HG03439 (cell line): ENCODE measurements at regions not wholly inside any gene's neighbourhood (a gene's known extent, or its start where the extent isn't known, plus 50 kb on each side); places are given as distances from the start of the nearest gene placed in this dataset.
"Not testable (repeated sequence)": the region's sequence is repeated elsewhere in the genome, so short reads cannot be mapped to it uniquely, and the experiment has no call there.

Source experiments
- ATAC-seq: cut with Tn5 transposase; IDR thresholded peaks from one replicate; pipeline ENCODE4 v1.9.1; 2021; ENCODE audit warnings: mild to moderate bottlenecking, moderate library complexity; ENCODE audit not compliant: unreplicated experiment

GRCh38 chrX:39677978-39678791 lies 419.6 kb downstream of the BCOR start:
- ATAC-seq, result no peak

- no peak for ATAC-seq
Observed at GRCh38 chrX:39678914-39679313, 418.8 kb downstream of the BCOR start.

DNA sequence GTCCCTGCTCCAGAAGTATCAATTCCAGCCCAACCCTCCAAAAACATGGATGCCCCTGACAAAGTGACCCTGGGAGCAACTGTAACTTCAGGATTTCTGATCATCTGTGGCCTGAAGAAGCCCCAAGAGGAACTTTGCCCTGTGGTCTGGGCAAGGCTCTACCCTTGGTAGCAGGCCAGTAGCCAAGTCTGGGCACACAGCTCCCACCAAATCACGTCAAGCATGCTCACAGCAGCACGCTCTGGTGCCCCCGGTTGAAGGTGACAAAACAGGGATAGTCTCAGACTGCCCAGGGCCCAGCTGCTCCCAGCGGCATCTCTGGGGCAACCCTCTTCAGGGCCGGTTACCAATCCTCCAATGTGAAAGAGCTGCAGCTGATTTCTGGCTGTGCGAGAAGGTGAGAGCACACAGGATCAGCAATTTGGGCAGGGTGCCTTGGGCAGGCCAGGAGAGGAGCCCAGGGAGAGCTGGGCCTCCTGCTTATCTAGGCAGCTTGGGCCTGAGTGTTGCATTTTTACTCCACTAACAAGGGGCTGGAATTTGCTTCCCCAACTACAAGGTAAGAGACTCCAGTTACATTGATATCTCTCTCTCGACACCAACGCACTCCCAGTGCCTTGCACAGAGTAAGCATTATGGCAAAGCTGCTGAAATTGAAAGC lies 418.1 kb downstream of the BCOR start:
- no peak for ATAC-seq

DNA sequence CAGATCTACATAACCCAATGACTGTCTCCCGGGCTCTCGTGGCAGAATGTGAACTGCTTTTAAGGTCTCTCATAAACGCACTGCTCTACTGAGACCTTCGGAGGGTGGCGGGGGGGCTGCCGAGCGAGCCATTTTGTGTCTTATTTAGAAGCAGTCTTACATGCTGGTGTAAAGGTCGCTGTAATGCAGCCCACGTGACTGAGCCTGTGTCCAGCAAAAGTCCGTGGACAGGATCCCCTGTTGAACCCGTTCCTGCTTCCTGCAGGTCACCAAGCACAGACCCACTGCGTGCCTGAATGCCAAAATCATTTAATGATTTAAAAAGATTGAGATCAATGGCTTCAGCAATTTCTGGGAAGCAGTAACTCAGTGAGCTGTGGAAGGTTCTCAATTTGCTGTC lies 415.9 kb downstream of the BCOR start:
- ATAC-seq, result no peak

- ATAC-seq, result no peak
Observed at GRCh38 chrX:39682778-39683177, 415.0 kb downstream of the BCOR start.

GRCh38 chrX:39688219-39688575 lies 409.6 kb downstream of the BCOR start:
- ATAC-seq, result no peak

GRCh38 chrX:39688576-39689375 lies 409.0 kb downstream of the BCOR start:
- ATAC-seq, result no peak

DNA sequence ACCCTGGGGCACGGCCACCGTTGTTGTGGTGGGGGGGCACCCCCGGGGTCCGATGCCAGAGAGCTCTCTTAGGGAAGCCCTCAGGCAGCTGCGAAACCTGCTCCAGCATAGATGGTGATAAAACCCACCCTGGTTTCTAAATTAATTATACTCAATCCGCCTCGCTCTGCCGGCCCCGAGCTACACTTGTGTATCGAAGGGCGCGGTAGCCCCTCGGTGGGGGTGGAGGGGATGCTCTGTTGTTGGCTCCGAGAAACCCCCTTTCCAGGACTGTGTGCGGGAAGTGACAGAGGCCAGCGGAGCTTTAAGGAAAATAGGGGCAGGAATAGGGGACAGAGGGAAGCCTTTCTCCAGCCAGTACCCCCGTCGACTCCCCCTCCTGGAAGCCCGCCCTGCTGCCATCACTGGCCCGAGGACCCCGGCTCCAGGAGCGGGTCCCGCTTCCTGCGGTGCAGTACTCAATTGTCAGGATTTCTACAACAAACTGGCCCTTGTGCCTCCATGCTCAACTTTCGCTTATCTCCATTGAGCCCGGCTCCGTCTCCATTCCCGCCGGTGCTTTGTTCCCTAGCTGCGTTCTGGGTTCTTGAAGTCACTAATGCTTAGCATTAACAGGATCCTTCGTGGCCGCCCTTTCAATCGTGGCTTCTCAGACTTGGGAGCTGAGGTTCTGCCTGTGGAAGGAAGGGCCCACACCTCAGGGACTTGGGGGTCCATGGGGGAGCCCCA lies 408.2 kb downstream of the BCOR start:
- no peak for ATAC-seq

GRCh38 chrX:39690541-39691415 lies 407.0 kb downstream of the BCOR start:
- no peak for ATAC-seq

GRCh38 chrX:39691724-39692123 lies 406.0 kb downstream of the BCOR start:
- no peak for ATAC-seq

GRCh38 chrX:39692796-39693195 lies 405.0 kb downstream of the BCOR start:
- ATAC-seq, result no peak

DNA sequence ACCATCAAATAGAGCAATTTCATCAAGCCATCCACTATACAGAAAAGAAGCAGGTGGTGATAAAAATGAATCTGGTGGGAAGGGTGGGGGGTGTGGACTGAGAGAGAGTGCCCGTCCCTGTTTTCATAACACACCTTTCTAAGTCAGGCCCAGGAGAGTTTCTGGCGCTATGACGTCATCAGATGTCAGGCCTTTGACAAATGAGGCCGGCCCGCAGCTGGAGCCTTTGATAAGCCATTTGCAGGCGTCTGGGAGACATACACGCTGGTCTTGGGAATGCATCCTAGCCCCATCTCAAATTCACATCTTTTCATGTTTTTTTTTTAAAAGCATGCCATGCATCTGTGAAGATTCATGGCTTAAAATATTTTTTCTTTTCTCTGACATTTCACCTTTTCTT lies 404.5 kb downstream of the BCOR start:
- no peak for ATAC-seq

- ATAC-seq, result not testable (repeated sequence)
Observed at GRCh38 chrX:39702636-39703035, 395.1 kb downstream of the BCOR start.

DNA sequence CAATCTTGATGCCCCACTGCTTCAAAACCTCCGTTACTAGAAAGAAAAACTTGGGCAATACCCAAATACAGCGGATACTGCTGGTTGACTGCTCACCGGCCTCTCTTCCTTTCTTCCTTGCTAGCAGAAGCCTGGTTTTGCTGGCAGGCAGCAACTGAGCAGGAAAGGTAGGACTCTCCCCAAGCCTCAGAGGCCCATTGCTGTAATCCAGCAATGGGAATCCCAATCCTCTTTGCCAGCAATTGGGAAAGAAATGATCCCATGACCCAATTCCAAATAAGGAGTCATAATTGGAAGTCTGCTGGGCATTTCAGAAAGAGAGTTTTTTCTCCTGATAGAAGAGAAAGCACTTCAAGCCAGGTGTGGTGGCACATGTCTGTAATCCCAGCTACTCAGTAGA lies 394.5 kb downstream of the BCOR start:
- ATAC-seq, result no peak

DNA sequence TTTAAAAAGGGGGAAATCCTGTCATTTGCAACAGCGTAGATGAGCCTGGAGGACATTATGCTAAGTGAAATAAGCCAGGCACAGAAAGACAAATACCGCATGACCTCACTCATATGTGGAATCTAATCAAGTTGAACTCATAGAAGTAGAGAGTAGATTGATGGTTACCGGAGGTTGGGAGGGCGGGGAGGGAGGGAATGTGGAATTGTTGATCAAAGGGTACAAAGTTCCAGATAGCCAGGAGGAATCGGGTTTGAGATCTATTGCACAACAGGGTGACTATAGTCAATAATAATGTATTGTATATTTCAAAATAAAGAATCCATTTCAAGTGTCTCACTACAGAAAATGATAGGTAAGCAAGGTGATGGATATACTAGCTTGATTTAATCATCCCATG lies 393.2 kb downstream of the BCOR start:
- no peak for ATAC-seq

GRCh38 chrX:39705290-39705689 lies 392.5 kb downstream of the BCOR start:
- ATAC-seq, result no peak

GRCh38 chrX:39709364-39709763 lies 388.4 kb downstream of the BCOR start:
- ATAC-seq, result no peak

DNA sequence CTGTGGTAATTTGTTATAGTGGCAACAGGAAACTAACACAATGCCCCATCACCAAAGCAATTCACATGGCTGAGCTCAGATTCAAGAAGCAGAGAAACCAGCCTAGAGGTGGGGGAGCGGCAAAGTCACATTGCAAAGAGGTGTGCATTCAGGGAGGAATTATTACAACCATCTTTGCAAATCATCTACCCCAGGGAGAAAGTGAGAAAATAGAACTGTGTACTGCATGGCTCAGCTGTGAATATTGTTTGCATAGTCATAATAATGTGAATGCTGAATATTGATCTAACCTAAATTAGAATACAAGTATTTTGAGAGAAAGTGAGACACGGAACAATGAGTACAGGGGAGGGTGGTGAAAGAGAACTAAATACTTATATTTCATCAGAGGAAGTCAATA lies 387.9 kb downstream of the BCOR start:
- no peak for ATAC-seq

- no peak for ATAC-seq
Observed at GRCh38 chrX:39710776-39711175, 387.0 kb downstream of the BCOR start.

GRCh38 chrX:39714471-39714870 lies 383.3 kb downstream of the BCOR start:
- no peak for ATAC-seq
